CD4-positive, alpha-beta T cell (primary cell): ENCODE measurements at regions not wholly inside any gene's neighbourhood (a gene's known extent, or its start where the extent isn't known, plus 50 kb on each side); places are given as distances from the start of the nearest gene placed in this dataset.

Source experiments
- ATAC-seq: fragments of 200-7000 bp; cut with Tn5 transposase; one replicate; pipeline ENCODE4 v1.10.0; 2022; ENCODE audit warnings: mild to moderate bottlenecking; ENCODE audit not compliant: poor library complexity
- CTCF ChIA-PET: fragments of 350-600 bp; sonication (Branson Sonifier 250); formaldehyde crosslinking; loops from one replicate; lab custom pipeline; 2021; ENCODE audit warnings: antibody characterized with exemption, inconsistent platforms; lab: Charles Lee
- POLR2A ChIA-PET: fragments of 350-600 bp; sonication (Branson Sonifier 250); formaldehyde crosslinking; loops from one replicate; lab custom pipeline; 2021; ENCODE audit warnings: antibody characterized with exemption, inconsistent platforms; lab: Charles Lee
- DNase-seq, 14 experiments: peaks; one replicate each; pipeline ENCODE4 v3.0.0-alpha.2; 2013 to 2020; ENCODE audit warnings: mixed read lengths in 2 of 14
- H3K27ac ChIP-seq, 2 donors: one replicate each; pipeline versions ENCODE4 v1.5.1 to v1.7.0; 2013; ENCODE audit warnings: low read length in 2 of 2, low read depth in 1 of 2, mild to moderate bottlenecking in 1 of 2
- H3K27me3 ChIP-seq, 2 experiments: 1 replicate in 1 of 2; 2 replicates in 1 of 2; pipeline versions ENCODE4 v1.6.1 to v1.7.0; 2013; ENCODE audit warnings: low read length in 2 of 2, control low read depth in 1 of 2, mild to moderate bottlenecking in 1 of 2, moderate library complexity in 1 of 2; ENCODE audit not compliant: insufficient read depth in 2 of 2, control insufficient read depth in 1 of 2
- H3K36me3 ChIP-seq: one replicate; pipeline ENCODE4 v1.6.1; 2013; ENCODE audit warnings: low read length, control low read depth; ENCODE audit not compliant: insufficient read depth
- H3K4me1 ChIP-seq: one replicate; pipeline ENCODE4 v1.6.1; 2013; ENCODE audit warnings: low read length, control low read depth; ENCODE audit not compliant: insufficient read depth
- H3K4me3 ChIP-seq: one replicate; pipeline ENCODE4 v1.5.1; 2013; ENCODE audit warnings: mild to moderate bottlenecking, low read length, moderate library complexity
- H3K9me3 ChIP-seq, 2 experiments: 1 replicate in 1 of 2; 2 replicates in 1 of 2; pipeline versions ENCODE4 v1.6.1 to v1.7.0; 2013; ENCODE audit warnings: low read length in 2 of 2, mild to moderate bottlenecking in 2 of 2, control low read depth in 1 of 2, moderate library complexity in 1 of 2; ENCODE audit not compliant: control insufficient read depth in 1 of 2, insufficient read depth in 1 of 2
- H3K27ac Mint-ChIP-seq: one replicate; pipeline ENCODE4 v1.8.0; 2020; ENCODE audit warnings: mixed read lengths
- H3K27me3 Mint-ChIP-seq: one replicate; pipeline ENCODE4 v1.8.0; 2021; ENCODE audit warnings: mixed read lengths
- H3K36me3 Mint-ChIP-seq: one replicate; pipeline ENCODE4 v1.8.0; 2021; ENCODE audit warnings: low read depth, mixed read lengths
- H3K4me1 Mint-ChIP-seq: one replicate; pipeline ENCODE4 v1.8.0; 2021; ENCODE audit warnings: low read depth, mixed read lengths
- H3K4me3 Mint-ChIP-seq: one replicate; pipeline ENCODE4 v1.8.0; 2020; ENCODE audit warnings: mild to moderate bottlenecking, mixed read lengths
- H3K9me3 Mint-ChIP-seq: one replicate; pipeline ENCODE4 v1.8.0; 2020; ENCODE audit warnings: mixed read lengths
- intact Hi-C, 2 experiments: fragments of 100-400 bp; cut with DNase I in 1 of 2; cut with micrococcal nuclease in 1 of 2; formaldehyde crosslinking; loops; one replicate each; pipeline versions ENCODE4 v1.15.1 to v1.9.0; 2023 to 2025; cut with DNase I, micrococcal nuclease
- TF ChIP-seq, protein P1 (sequence below): fragments of 200-600 bp; IDR thresholded peaks from one replicate; pipeline ENCODE4 v1.8.0; 2022; ENCODE audit warnings: antibody characterized with exemption, mild to moderate bottlenecking

DNA sequence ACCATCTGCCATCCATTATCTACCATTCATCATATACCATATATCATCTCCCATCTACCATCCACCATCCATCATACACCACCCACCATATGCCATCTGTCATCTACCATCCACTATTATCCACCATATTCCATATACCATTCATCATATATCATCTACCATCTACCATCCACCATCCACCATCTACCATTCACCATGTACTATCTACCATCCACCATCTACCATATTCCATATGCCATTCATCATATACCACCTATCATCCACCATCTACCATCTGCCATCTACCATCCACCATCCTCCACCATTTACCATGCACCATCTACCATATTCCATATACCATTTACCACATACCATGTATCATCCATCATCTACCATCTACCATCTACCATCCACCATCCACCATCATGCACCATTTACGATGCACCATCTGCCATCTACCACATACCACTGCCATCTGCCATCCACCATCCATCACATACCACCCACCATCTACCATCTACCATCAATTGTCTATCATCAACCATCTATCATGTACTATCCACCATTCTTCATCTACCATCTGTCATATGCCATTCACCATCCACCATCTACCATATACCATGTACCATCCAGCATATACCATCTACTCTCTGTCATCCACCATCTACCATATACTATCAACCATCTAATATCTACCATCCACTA is 50.6 kb upstream of the RAB4A start:
- no peaks in the 10 kb centered on the region for H3K36me3 Mint-ChIP-seq
- Histone ChIP-seq H3K36me3 (no peaks in the 10 kb centered on the region), H3K4me3 (no peak overlapping the region), H3K27ac (no peak overlapping the region), H3K27me3 (no peaks in the 10 kb centered on the region), H3K9me3 (peaks cover 0 to 4% of the 10 kb centered on the region in 2 experiments), H3K4me1 (peaks cover 3% of the 10 kb centered on the region)
- H3K4me3 Mint-ChIP-seq = no peak overlapping the region
- DNase-seq = no peak
- POLR2A ChIA-PET = no interaction called here
- no peaks in the 10 kb centered on the region for H3K4me1 Mint-ChIP-seq
- H3K27me3 Mint-ChIP-seq = no peaks in the 10 kb centered on the region
- H3K9me3 Mint-ChIP-seq = no peaks in the 10 kb centered on the region
- CTCF ChIA-PET = no interaction called here
- intact Hi-C loops = loop anchor here in 1 of 2 experiments (10.0 kb wide), 1 partner anchor 716 kb away; no protein-coding TSS in a partner anchor
- no peak overlapping the region for H3K27ac Mint-ChIP-seq
- TF ChIP-seq, protein P1, sequence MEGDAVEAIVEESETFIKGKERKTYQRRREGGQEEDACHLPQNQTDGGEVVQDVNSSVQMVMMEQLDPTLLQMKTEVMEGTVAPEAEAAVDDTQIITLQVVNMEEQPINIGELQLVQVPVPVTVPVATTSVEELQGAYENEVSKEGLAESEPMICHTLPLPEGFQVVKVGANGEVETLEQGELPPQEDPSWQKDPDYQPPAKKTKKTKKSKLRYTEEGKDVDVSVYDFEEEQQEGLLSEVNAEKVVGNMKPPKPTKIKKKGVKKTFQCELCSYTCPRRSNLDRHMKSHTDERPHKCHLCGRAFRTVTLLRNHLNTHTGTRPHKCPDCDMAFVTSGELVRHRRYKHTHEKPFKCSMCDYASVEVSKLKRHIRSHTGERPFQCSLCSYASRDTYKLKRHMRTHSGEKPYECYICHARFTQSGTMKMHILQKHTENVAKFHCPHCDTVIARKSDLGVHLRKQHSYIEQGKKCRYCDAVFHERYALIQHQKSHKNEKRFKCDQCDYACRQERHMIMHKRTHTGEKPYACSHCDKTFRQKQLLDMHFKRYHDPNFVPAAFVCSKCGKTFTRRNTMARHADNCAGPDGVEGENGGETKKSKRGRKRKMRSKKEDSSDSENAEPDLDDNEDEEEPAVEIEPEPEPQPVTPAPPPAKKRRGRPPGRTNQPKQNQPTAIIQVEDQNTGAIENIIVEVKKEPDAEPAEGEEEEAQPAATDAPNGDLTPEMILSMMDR = no peak
- ATAC-seq = no peak

DNA sequence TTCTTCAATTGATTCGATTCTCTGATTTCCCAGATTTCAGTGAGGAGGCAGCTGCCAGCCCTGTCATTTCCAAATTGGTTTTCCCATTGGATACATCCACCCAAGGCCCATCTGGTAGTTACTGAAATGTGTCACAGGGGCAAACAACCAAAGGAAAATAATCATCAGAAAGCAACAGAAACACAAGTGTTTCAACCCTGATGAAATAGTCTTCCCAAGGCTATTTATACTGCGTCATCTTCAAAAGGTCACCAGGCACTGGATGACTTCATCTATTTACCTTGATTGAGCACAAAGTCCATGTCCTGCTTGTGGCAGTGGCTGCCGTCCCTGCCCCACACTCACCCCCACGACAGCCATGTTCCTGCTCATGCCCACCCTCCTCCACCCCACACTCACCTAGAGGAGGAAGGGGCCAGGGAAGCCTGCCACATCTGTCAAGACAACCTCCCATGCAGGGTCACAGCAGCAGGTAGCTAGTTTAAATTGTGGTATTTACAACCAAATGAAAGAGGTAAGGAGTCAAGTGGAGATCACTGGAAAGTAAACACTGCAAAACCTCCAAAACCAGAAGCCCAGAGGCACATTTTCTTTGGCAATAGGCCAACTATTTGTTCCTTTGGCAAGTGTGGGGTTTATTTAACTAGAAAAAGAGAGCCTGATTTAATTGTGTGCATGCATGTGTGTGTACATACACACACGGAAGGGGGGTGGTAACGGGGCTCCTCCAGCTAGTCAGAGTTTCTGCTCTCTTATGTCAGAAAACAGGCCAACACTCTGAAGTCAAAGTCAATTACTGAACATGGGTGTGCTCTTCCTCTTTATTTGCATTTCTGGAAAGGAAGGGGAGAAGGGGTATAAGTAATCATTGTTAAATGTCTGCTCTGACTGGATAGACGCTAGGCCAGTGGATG is 49.5 kb upstream of the RAB4A start:
- H3K27me3 Mint-ChIP-seq = no peaks in the 10 kb centered on the region
- intact Hi-C loops = loop anchor here in 1 of 2 experiments (10.0 kb wide), 1 partner anchor 717 kb away; no protein-coding TSS in a partner anchor
- ATAC-seq (no peak), DNase-seq (no peak)
- Histone ChIP-seq H3K4me3 (no peak overlapping the region), H3K4me1 (peaks cover 3% of the 10 kb centered on the region), H3K27me3 (no peaks in the 10 kb centered on the region), H3K9me3 (peaks cover 0 to 4% of the 10 kb centered on the region in 2 experiments), H3K36me3 (no peaks in the 10 kb centered on the region), H3K27ac (no peak overlapping the region)
- no peak overlapping the region for H3K4me3 Mint-ChIP-seq
- H3K27ac Mint-ChIP-seq = no peak overlapping the region
- TF ChIP-seq, protein P1 = no peak
- H3K4me1 Mint-ChIP-seq = no peaks in the 10 kb centered on the region
- H3K9me3 Mint-ChIP-seq = no peaks in the 10 kb centered on the region
- ChIA-PET CTCF (no interaction called here), POLR2A (no interaction called here)
- H3K36me3 Mint-ChIP-seq = no peaks in the 10 kb centered on the region
